ENCODE measurements at regions not wholly inside any gene's neighbourhood (a gene's known extent, or its start where the extent isn't known, plus 50 kb on each side); places are given as distances from the start of the nearest gene placed in this dataset.
"Not testable (repeated sequence)": the region's sequence is repeated elsewhere in the genome, so short reads cannot be mapped to it uniquely, and the experiment has no call there.

GRCh38 chr11:116051494-116051893, 547.3 kb upstream of the CADM1 start:
- no peak for DNase-seq (ENCODE audit: extremely low spot score)
- POLR2A ChIA-PET: no interaction called here
- CTCF ChIA-PET: interaction anchor here (1.0 to 1.9 kb wide), 3 partner anchors 8 to 37 kb away, joined by 3 to 5 read pairs (median 3); no protein-coding TSS in a partner anchor

GRCh38 chr11:116049383-116049782, 545.2 kb upstream of the CADM1 start:
- no peak for TF ChIP-seq CTCF (IDR thresholded peaks at IDR 0.05; ENCODE audit: control extremely low read depth, extremely low read depth, low read depth, missing control alignments)
- CTCF ChIA-PET: interaction anchor here (1.4 to 1.9 kb wide), 2 partner anchors 10 to 12 kb away, joined by 3 to 5 read pairs; no protein-coding TSS in a partner anchor
- no peak for DNase-seq (ENCODE audit: extremely low spot score)

More at GRCh38 chr11:116051494-116051893, 547.3 kb upstream of the CADM1 start:
- no peak for TF ChIP-seq CTCF (IDR thresholded peaks at IDR 0.05; ENCODE audit: control extremely low read depth, extremely low read depth, low read depth, missing control alignments)

GRCh38 chr11:116046127-116046526, 541.9 kb upstream of the CADM1 start:
- TF ChIP-seq CTCF (IDR thresholded peaks at IDR 0.05; ENCODE audit: control extremely low read depth, extremely low read depth, low read depth, missing control alignments): no peak
- ChIA-PET POLR2A (no interaction called here), CTCF (interaction anchor here (1.7 to 2.0 kb wide), 2 partner anchors 13 to 18 kb away, joined by 4 read pairs; no protein-coding TSS in a partner anchor)
- no peak for DNase-seq (ENCODE audit: extremely low spot score)

More at GRCh38 chr11:116049383-116049782, 545.2 kb upstream of the CADM1 start:
- POLR2A ChIA-PET: no interaction called here

- TF ChIP-seq CTCF (IDR thresholded peaks at IDR 0.05; ENCODE audit: control extremely low read depth, extremely low read depth, low read depth, missing control alignments): no peak
- no peak for DNase-seq (ENCODE audit: extremely low spot score)
- ChIA-PET POLR2A (no interaction called here), CTCF (interaction anchor here (1.3 to 2.0 kb wide), 4 partner anchors 12 to 92 kb away, joined by 3 to 4 read pairs (median 4); no protein-coding TSS in a partner anchor)
These were observed 540.7 kb upstream of the CADM1 start for GRCh38 chr11:116044941-116045340.

- ChIA-PET CTCF (interaction anchor here (1.3 to 1.5 kb wide), 2 partner anchors 36 to 92 kb away, joined by 3 read pairs; no protein-coding TSS in a partner anchor), POLR2A (no interaction called here)
- no peak for DNase-seq (ENCODE audit: extremely low spot score)
- TF ChIP-seq CTCF (IDR thresholded peaks at IDR 0.05; ENCODE audit: control extremely low read depth, extremely low read depth, low read depth, missing control alignments): no peak
These were observed 540.3 kb upstream of the CADM1 start for GRCh38 chr11:116044520-116044919.

GRCh38 chr11:116043857-116044256, 539.6 kb upstream of the CADM1 start:
- ChIA-PET POLR2A (no interaction called here), CTCF (interaction anchor here (0.7 to 1.5 kb wide), 3 partner anchors 10 to 93 kb away, joined by 3 to 4 read pairs (median 3); no protein-coding TSS in a partner anchor)
- no peak for TF ChIP-seq CTCF (IDR thresholded peaks at IDR 0.05; ENCODE audit: control extremely low read depth, extremely low read depth, low read depth, missing control alignments)

GRCh38 chr11:116043059-116043458, 538.8 kb upstream of the CADM1 start:
- POLR2A ChIA-PET; DNase-seq (ENCODE audit: extremely low spot score): not testable (repeated sequence)
- CTCF ChIA-PET: interaction anchor here (0.7 to 1.1 kb wide), 2 partner anchors 10 to 68 kb away, joined by 3 to 4 read pairs; no protein-coding TSS in a partner anchor

More at GRCh38 chr11:116043857-116044256, 539.6 kb upstream of the CADM1 start:
- no peak for DNase-seq (ENCODE audit: extremely low spot score)

All from GM10248 (cell line).